PC-9 (cell line): ENCODE measurements at regions not wholly inside any gene's neighbourhood (a gene's known extent, or its start where the extent isn't known, plus 50 kb on each side); places are given as distances from the start of the nearest gene placed in this dataset.

Source experiments
- EZH2 ChIP-seq: fragments of 200-600 bp; sonication (generic); IDR thresholded peaks from 2 replicates; pipeline ENCODE4 v1.8.0; 2017; ENCODE audit warnings: antibody characterized with exemption, low read depth
- TF ChIP-seq, protein P1 (sequence below): fragments of 200-600 bp; sonication (generic); conservative IDR thresholded peaks from 2 replicates; pipeline ENCODE4 v1.6.1; 2017; ENCODE audit warnings: mixed run types, antibody characterized with exemption, mild to moderate bottlenecking, moderate library complexity

DNA sequence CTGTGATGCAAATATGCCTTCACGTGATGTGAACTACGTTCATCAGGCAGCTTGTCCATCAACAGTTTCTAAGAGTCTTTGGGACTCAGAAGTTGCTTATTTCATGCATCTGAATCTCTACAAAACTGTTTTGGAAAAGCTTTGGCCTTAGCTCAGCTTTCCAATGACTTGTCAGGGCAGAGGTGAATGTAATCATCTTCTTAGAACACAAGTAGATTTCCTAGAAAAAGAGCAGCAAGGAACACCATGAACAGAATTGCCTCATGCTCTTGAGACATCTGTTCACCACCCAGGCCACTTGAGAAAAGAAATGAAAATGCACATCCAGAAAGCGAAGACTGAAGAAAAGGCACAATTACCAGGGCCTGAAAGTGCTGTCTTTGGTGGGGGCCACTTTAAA is 105.8 kb upstream of the PDHA1 start:
- TF ChIP-seq, protein P1, sequence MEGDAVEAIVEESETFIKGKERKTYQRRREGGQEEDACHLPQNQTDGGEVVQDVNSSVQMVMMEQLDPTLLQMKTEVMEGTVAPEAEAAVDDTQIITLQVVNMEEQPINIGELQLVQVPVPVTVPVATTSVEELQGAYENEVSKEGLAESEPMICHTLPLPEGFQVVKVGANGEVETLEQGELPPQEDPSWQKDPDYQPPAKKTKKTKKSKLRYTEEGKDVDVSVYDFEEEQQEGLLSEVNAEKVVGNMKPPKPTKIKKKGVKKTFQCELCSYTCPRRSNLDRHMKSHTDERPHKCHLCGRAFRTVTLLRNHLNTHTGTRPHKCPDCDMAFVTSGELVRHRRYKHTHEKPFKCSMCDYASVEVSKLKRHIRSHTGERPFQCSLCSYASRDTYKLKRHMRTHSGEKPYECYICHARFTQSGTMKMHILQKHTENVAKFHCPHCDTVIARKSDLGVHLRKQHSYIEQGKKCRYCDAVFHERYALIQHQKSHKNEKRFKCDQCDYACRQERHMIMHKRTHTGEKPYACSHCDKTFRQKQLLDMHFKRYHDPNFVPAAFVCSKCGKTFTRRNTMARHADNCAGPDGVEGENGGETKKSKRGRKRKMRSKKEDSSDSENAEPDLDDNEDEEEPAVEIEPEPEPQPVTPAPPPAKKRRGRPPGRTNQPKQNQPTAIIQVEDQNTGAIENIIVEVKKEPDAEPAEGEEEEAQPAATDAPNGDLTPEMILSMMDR: no peak
- no peak for TF ChIP-seq EZH2
